ENCODE measurements at regions not wholly inside any gene's neighbourhood (a gene's known extent, or its start where the extent isn't known, plus 50 kb on each side); places are given as distances from the start of the nearest gene placed in this dataset.

DNA sequence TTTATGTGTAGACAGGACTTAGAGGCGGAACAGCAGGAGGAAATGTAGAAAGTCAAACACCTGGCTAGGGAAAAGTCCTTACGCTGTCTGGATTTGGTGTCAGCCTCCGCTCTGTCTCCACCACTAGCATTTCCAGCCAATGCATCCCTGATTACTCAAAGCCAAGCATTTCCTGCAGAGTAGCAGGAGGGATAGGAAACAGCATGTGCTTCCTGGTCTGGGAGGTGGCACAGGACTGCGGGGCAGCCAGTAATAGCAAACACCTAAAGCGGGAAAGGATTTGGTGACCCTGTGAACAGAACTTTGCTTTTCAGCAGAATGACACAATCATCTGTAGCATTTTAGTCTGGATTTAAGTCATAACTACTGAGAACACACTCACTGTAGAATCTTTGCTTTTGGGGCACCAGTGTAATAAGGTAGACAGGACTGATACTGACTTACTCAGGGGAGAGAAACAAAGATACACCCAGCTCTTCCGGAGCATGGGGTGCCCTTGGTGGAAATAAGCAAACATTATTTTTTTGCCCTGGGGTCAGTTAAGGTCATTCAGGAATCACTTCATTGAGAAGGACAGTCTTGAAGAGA is 133.3 kb upstream of the AHI1 start:
- in situ Hi-C loops (cut with MboI; ENCODE audit: low sequenced_read_pairs, unreplicated experiment): no loop called here
- TF ChIP-seq, protein P1, sequence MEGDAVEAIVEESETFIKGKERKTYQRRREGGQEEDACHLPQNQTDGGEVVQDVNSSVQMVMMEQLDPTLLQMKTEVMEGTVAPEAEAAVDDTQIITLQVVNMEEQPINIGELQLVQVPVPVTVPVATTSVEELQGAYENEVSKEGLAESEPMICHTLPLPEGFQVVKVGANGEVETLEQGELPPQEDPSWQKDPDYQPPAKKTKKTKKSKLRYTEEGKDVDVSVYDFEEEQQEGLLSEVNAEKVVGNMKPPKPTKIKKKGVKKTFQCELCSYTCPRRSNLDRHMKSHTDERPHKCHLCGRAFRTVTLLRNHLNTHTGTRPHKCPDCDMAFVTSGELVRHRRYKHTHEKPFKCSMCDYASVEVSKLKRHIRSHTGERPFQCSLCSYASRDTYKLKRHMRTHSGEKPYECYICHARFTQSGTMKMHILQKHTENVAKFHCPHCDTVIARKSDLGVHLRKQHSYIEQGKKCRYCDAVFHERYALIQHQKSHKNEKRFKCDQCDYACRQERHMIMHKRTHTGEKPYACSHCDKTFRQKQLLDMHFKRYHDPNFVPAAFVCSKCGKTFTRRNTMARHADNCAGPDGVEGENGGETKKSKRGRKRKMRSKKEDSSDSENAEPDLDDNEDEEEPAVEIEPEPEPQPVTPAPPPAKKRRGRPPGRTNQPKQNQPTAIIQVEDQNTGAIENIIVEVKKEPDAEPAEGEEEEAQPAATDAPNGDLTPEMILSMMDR (IDR thresholded peaks at IDR 0.05; ENCODE audit: borderline replicate concordance, control extremely low read depth, extremely low read depth, insufficient read depth, missing control alignments): no peak
- DNase-seq (ENCODE audit: low spot score): no peak

DNA sequence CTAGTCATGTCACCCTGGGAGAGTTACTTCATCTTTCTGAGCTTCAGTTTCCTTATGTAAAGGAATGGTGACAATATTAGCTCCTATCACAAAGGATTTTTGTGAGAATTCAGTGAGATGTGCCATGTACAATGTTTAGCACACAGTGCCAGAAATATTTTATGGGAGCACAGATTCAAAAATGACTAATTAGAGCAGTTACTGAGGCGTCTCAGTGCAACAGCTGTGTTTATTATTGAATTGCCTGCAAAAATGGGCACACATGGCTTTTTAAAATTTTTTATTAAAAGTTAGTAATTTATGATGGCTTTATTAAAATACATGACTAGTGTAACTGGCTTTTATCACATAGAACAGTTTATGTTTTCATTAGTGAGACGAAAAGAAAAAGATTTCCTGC is 134.3 kb upstream of the AHI1 start:
- no peak for DNase-seq (ENCODE audit: low spot score)
- in situ Hi-C loops (cut with MboI; ENCODE audit: low sequenced_read_pairs, unreplicated experiment): no loop called here
- TF ChIP-seq, protein P1 (IDR thresholded peaks at IDR 0.05; ENCODE audit: borderline replicate concordance, control extremely low read depth, extremely low read depth, insufficient read depth, missing control alignments): no peak

DNA sequence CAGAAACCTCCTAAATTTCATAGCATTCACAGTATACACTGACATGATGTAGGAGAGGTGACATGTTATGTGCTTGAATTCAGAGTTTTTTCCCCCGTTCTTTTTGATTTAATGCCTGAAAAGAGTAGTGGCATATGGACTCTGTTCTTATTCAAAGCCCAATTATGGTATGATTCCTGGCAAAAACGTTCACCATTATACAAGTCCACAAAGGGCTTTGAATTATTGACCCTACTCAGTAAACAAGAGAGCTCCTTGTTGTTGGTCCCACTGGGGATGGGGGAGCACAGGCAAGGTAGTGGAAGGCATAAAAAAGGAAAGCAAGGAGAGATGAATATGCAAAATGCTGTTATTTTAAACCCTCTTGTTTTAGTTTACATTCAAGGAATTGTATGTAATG is 136.0 kb upstream of the AHI1 start:
- in situ Hi-C loops (cut with MboI; ENCODE audit: low sequenced_read_pairs, unreplicated experiment): no loop called here
- DNase-seq (ENCODE audit: low spot score): no peak
- TF ChIP-seq, protein P1 (IDR thresholded peaks at IDR 0.05; ENCODE audit: borderline replicate concordance, control extremely low read depth, extremely low read depth, insufficient read depth, missing control alignments): no peak

DNA sequence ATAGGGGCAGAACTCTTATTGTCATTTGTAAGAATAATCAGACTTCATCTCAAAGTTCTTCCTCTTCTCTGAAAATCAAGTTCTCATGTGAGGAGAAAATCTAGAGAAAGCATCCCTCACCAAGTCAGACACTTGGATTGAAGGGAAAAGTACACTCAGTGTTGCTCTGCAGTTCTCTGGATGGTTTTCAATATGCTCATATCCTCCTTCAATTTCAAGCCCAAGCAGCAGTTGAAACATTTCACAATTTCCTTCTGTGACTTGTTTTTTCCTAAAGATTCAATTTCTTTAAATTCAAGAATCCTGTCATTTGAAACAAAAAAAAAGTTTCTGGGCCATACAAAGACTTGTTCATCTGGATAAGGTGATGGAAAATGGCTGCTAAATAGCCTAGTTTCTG is 140.2 kb upstream of the AHI1 start:
- in situ Hi-C loops (cut with MboI; ENCODE audit: low sequenced_read_pairs, unreplicated experiment): no loop called here
- TF ChIP-seq, protein P1 (IDR thresholded peaks at IDR 0.05; ENCODE audit: borderline replicate concordance, control extremely low read depth, extremely low read depth, insufficient read depth, missing control alignments): no peak
- DNase-seq (ENCODE audit: low spot score): no peak

DNA sequence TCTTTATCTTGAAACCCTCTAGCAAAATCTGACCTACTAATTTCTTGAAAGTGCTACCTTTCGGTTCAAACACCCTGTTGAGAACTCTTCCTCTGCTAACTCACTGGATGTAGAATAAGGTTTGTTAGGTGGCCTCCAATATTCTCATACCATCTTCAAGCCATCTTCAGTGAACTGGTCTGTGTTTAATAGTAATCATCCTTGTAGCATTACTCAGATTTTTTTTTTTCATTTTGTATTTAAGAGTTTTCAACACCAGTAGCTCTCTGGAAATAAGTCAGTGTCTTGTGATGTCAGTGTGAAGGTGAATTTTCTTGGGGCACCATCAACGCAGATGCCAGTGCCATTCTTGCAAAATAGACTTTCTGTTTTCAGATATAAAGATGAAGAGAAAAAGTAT is 140.6 kb upstream of the AHI1 start:
- in situ Hi-C loops (cut with MboI; ENCODE audit: low sequenced_read_pairs, unreplicated experiment): no loop called here
- TF ChIP-seq, protein P1 (IDR thresholded peaks at IDR 0.05; ENCODE audit: borderline replicate concordance, control extremely low read depth, extremely low read depth, insufficient read depth, missing control alignments): no peak
- DNase-seq (ENCODE audit: low spot score): no peak

DNA sequence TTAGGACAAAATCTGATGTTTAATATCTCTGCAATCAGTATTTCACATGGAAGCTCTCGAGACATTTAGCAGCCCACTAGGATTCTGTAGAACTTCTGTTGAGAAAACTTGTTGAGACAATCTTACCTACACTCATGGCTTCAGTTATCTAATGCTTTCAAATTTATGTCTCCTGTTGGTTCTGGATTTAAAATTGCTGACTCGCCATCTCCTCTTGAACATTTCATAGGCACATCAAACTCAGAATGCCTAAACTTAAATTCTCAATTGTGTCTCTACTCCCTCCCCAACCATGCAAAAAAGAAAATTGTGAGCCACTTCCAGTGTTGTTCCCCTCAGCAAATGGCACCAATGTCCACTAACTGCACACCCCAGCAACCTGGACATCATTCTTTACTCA is 142.5 kb upstream of the AHI1 start:
- no peak for DNase-seq (ENCODE audit: low spot score)
- TF ChIP-seq, protein P1 (IDR thresholded peaks at IDR 0.05; ENCODE audit: borderline replicate concordance, control extremely low read depth, extremely low read depth, insufficient read depth, missing control alignments): no peak
- in situ Hi-C loops (cut with MboI; ENCODE audit: low sequenced_read_pairs, unreplicated experiment): no loop called here

All from GM13976 (cell line).